Astrocyte (in vitro differentiated cells and primary cell): ENCODE measurements at regions not wholly inside any gene's neighbourhood (a gene's known extent, or its start where the extent isn't known, plus 50 kb on each side); places are given as distances from the start of the nearest gene placed in this dataset.
A peak's percentile ranks its signal among the peaks of the same experiment; 100 is the strongest.

Experiments
- DNase-seq: peaks from one replicate; pipeline ENCODE4 v3.0.0-alpha.2; 2010; ENCODE audit warnings: low read depth
- FAIRE-seq: peaks from 2 replicates; lab custom pipeline; 2011; peaks lifted over from hg19 to GRCh38; lab: Jason Lieb, UNC
- H2AFZ ChIP-seq: 2 replicates; pipeline ENCODE4 v1.6.0; 2012; ENCODE audit warnings: low read depth, low read length, inconsistent platforms
- H3K27ac ChIP-seq: 2 replicates; pipeline ENCODE4 v1.5.1; 2011; ENCODE audit warnings: low read depth, low read length, inconsistent platforms
- H3K27me3 ChIP-seq: 2 replicates; pipeline ENCODE4 v1.6.0; 2011; ENCODE audit warnings: low read length, inconsistent platforms; ENCODE audit not compliant: insufficient read depth
- H3K36me3 ChIP-seq: 2 replicates; pipeline ENCODE4 v1.5.1; 2011; ENCODE audit warnings: low read length, inconsistent platforms; ENCODE audit not compliant: insufficient read depth
- H3K4me1 ChIP-seq: 2 replicates; pipeline ENCODE4 v1.5.1; 2011; ENCODE audit warnings: low read length, inconsistent platforms; ENCODE audit not compliant: insufficient read depth
- H3K4me2 ChIP-seq: 2 replicates; pipeline ENCODE4 v1.6.0; 2012; ENCODE audit warnings: low read length, inconsistent platforms
- H3K4me3 ChIP-seq: 2 replicates; pipeline ENCODE4 v1.5.1; 2011; ENCODE audit warnings: low read depth, mild to moderate bottlenecking, low read length, inconsistent platforms; ENCODE audit not compliant: insufficient read depth
- H3K79me2 ChIP-seq: 2 replicates; pipeline ENCODE4 v1.6.0; 2012; ENCODE audit warnings: mild to moderate bottlenecking, low read length, inconsistent platforms; ENCODE audit not compliant: insufficient read depth
- H3K9ac ChIP-seq: 2 replicates; pipeline ENCODE4 v1.6.0; 2012; ENCODE audit warnings: mild to moderate bottlenecking, low read length, inconsistent platforms
- H3K9me3 ChIP-seq: 2 replicates; pipeline ENCODE4 v1.5.1; 2012; ENCODE audit warnings: low read depth, mild to moderate bottlenecking, low read length, inconsistent platforms; ENCODE audit not compliant: insufficient read depth
- H4K20me1 ChIP-seq: 2 replicates; pipeline ENCODE4 v1.6.0; 2012; ENCODE audit warnings: low read length, inconsistent platforms; ENCODE audit not compliant: insufficient read depth
- H3K27ac Mint-ChIP-seq: one replicate; pipeline ENCODE4 v1.8.0; 2021; ENCODE audit warnings: mild to moderate bottlenecking, mixed read lengths; ENCODE audit not compliant: unreplicated experiment
- H3K27me3 Mint-ChIP-seq: one replicate; pipeline ENCODE4 v1.8.0; 2021; ENCODE audit warnings: low read depth, mixed read lengths; ENCODE audit not compliant: unreplicated experiment
- H3K36me3 Mint-ChIP-seq: one replicate; pipeline ENCODE4 v1.8.0; 2021; ENCODE audit warnings: low read depth, mixed read lengths; ENCODE audit not compliant: unreplicated experiment
- H3K4me1 Mint-ChIP-seq: one replicate; pipeline ENCODE4 v1.8.0; 2021; ENCODE audit warnings: low read depth, mixed read lengths; ENCODE audit not compliant: unreplicated experiment
- H3K4me3 Mint-ChIP-seq: one replicate; pipeline ENCODE4 v1.8.0; 2021; ENCODE audit warnings: mild to moderate bottlenecking, moderate library complexity, mixed read lengths; ENCODE audit not compliant: unreplicated experiment
- H3K9me3 Mint-ChIP-seq: one replicate; pipeline ENCODE4 v1.8.0; 2021; ENCODE audit warnings: mild to moderate bottlenecking, mixed read lengths; ENCODE audit not compliant: unreplicated experiment
- CTCF ChIP-seq: IDR thresholded peaks from 2 replicates; pipeline ENCODE4 v1.5.1; 2011; ENCODE audit warnings: low read depth, mild to moderate bottlenecking, inconsistent platforms, low read length, moderate library complexity; ENCODE audit not compliant: insufficient read depth
- EZH2 ChIP-seq: IDR thresholded peaks from 2 replicates; pipeline ENCODE4 v1.6.1; 2012; ENCODE audit warnings: mild to moderate bottlenecking, low read length, inconsistent platforms; ENCODE audit not compliant: insufficient read depth

GRCh38 chr15:66880380-66881155 lies 178.5 kb downstream of the SMAD6 start:
- Histone ChIP-seq H2AFZ (no peak overlapping the region), H3K4me3 (no peak overlapping the region), H3K4me1 (peaks cover 21% of the 10 kb centered on the region), H3K4me2 (no peak overlapping the region), H3K79me2 (no peaks in the 10 kb centered on the region), H3K9ac (no peak overlapping the region), H3K36me3 (no peaks in the 10 kb centered on the region), H3K9me3 (no peaks in the 10 kb centered on the region), H3K27me3 (no peaks in the 10 kb centered on the region), H3K27ac (no peak overlapping the region), H4K20me1 (no peaks in the 10 kb centered on the region)
- no peaks in the 10 kb centered on the region for H3K36me3 Mint-ChIP-seq
- DNase-seq: no peak
- H3K27ac Mint-ChIP-seq: peak overlapping the region; percentile 81
- TF ChIP-seq EZH2 (no peak), CTCF (no peak)
- H3K4me3 Mint-ChIP-seq: peak overlapping the region; percentile 60
- no peaks in the 10 kb centered on the region for H3K9me3 Mint-ChIP-seq
- peaks cover 32% of the 10 kb centered on the region for H3K4me1 Mint-ChIP-seq
- no peaks in the 10 kb centered on the region for H3K27me3 Mint-ChIP-seq
- no peak for FAIRE-seq

GRCh38 chr15:66881173-66881905 lies 179.3 kb downstream of the SMAD6 start:
- Mint-ChIP-seq H3K27me3 (no peaks in the 10 kb centered on the region), H3K4me3 (peak overlapping the region; percentile 60), H3K4me1 (peaks cover 32% of the 10 kb centered on the region), H3K27ac (peak overlapping the region; percentile 81), H3K36me3 (no peaks in the 10 kb centered on the region), H3K9me3 (no peaks in the 10 kb centered on the region)
- FAIRE-seq (no peak), DNase-seq (no peak)
- no peak overlapping the region for H3K4me2 ChIP-seq
- H4K20me1 ChIP-seq: no peaks in the 10 kb centered on the region
- H3K36me3 ChIP-seq: no peaks in the 10 kb centered on the region
- H3K27ac ChIP-seq: no peak overlapping the region
- no peaks in the 10 kb centered on the region for H3K9me3 ChIP-seq
- no peak overlapping the region for H3K9ac ChIP-seq
- peaks cover 21% of the 10 kb centered on the region for H3K4me1 ChIP-seq
- no peaks in the 10 kb centered on the region for H3K27me3 ChIP-seq
- no peaks in the 10 kb centered on the region for H3K79me2 ChIP-seq
- no peak for TF ChIP-seq EZH2
- no peak for TF ChIP-seq CTCF
- no peak overlapping the region for H3K4me3 ChIP-seq
- no peak overlapping the region for H2AFZ ChIP-seq
